ENCODE measurements at regions not wholly inside any gene's neighbourhood (a gene's known extent, or its start where the extent isn't known, plus 50 kb on each side); places are given as distances from the start of the nearest gene placed in this dataset.

- TF ChIP-seq ZNF317 (CRISPR knock-in tag; IDR thresholded peaks at IDR 0.05; ENCODE audit: borderline replicate concordance, low read depth) (no peak), NFE2L1 (CRISPR knock-in tag; IDR thresholded peaks at IDR 0.05) (no peak), E2F1 (CRISPR knock-in tag; IDR thresholded peaks at IDR 0.05) (no peak), ZSCAN18 (CRISPR knock-in tag; IDR thresholded peaks at IDR 0.05) (no peak), HMGXB4 (CRISPR knock-in tag; IDR thresholded peaks at IDR 0.05) (no peak), NR2C2 (CRISPR knock-in tag; IDR thresholded peaks at IDR 0.05) (no peak)
These were observed 312.3 kb downstream of the RRAGC start (continued) for GRCh38 chr1:38547321-38547720.

GRCh38 chr1:38546636-38547035, 312.9 kb downstream of the RRAGC start:
- DNase-seq (ENCODE audit: low spot score) (no peak), ATAC-seq (no peak)
- Mint-ChIP-seq H3K9me3 (no peaks in the 10 kb centered on the region), H3K36me3 (no peaks in the 10 kb centered on the region), H3K27ac (no peak overlapping the region), H3K27me3 (ENCODE audit: low read depth) (peaks cover 4% of the 10 kb centered on the region), H3K4me1 (peaks cover 8% of the 10 kb centered on the region), H3K4me3 (no peak overlapping the region)
- ChIA-PET POLR2A (no interaction called here), CTCF (interaction anchor here (0.8 to 1.9 kb wide), 3 partner anchors 12 to 505 kb away, joined by 4 read pairs; no protein-coding TSS in a partner anchor)
- TF ChIP-seq NFYB (CRISPR knock-in tag; conservative IDR thresholded peaks at IDR 0.05; ENCODE audit: low read depth) = no peak
- no peak for TF ChIP-seq JUN (CRISPR knock-in tag; IDR thresholded peaks at IDR 0.05)
- TF ChIP-seq ATF6 (CRISPR knock-in tag; IDR thresholded peaks at IDR 0.05) = no peak
- TF ChIP-seq USF1 (CRISPR knock-in tag; IDR thresholded peaks at IDR 0.05) = no peak
- no peak for TF ChIP-seq USF2 (CRISPR knock-in tag; IDR thresholded peaks at IDR 0.05)
- no peak for TF ChIP-seq MAX (CRISPR knock-in tag; IDR thresholded peaks at IDR 0.05)
- no peak for TF ChIP-seq SP1 (CRISPR knock-in tag; conservative IDR thresholded peaks at IDR 0.05)
- TF ChIP-seq NR2C2 (CRISPR knock-in tag; IDR thresholded peaks at IDR 0.05) = no peak
- no peak for TF ChIP-seq FOXP1 (CRISPR knock-in tag; IDR thresholded peaks at IDR 0.05; ENCODE audit: borderline replicate concordance)
- no peak for TF ChIP-seq RORB (CRISPR knock-in tag; IDR thresholded peaks at IDR 0.05)
- TF ChIP-seq AR (CRISPR knock-in tag; IDR thresholded peaks at IDR 0.05) = no peak
- TF ChIP-seq ZNF423 (CRISPR knock-in tag; IDR thresholded peaks at IDR 0.05) = no peak
- TF ChIP-seq ZNF138 (CRISPR knock-in tag; conservative IDR thresholded peaks at IDR 0.05) = no peak
- TF ChIP-seq MXD4 (CRISPR knock-in tag; IDR thresholded peaks at IDR 0.05; ENCODE audit: borderline replicate concordance) = no peak
- TF ChIP-seq STAT6 (CRISPR knock-in tag; conservative IDR thresholded peaks at IDR 0.05; ENCODE audit: low read depth) = no peak

All from WTC11 (cell line).